Testis (tissue), 2 donors: ENCODE measurements at regions not wholly inside any gene's neighbourhood (a gene's known extent, or its start where the extent isn't known, plus 50 kb on each side); places are given as distances from the start of the nearest gene placed in this dataset.

Experiments
- DNase-seq: peaks from one replicate; pipeline ENCODE4 v3.0.0-alpha.2; 2019
- H3K27ac ChIP-seq, 2 donors: fragments of 200-600 bp; sonication (generic); one replicate each; pipeline ENCODE4 v1.5.1; 2019
- H3K27me3 ChIP-seq: fragments of 200-600 bp; sonication (generic); one replicate; pipeline ENCODE4 v1.5.1; 2019
- H3K36me3 ChIP-seq: fragments of 200-600 bp; sonication (generic); one replicate; pipeline ENCODE4 v1.5.1; 2017; ENCODE audit warnings: low read depth; ENCODE audit errors: missing control alignments
- H3K4me1 ChIP-seq: fragments of 200-600 bp; sonication (generic); one replicate; pipeline ENCODE4 v1.5.1; 2019
- H3K4me3 ChIP-seq, 2 donors: fragments of 200-600 bp; sonication (generic); one replicate each; pipeline ENCODE4 v1.5.1; 2017 to 2019
- H3K9me3 ChIP-seq: fragments of 200-600 bp; sonication (generic); one replicate; pipeline ENCODE4 v1.5.1; 2017
- CTCF ChIP-seq, 3 experiments: fragments of 450-650 bp in 2 of 3; fragments of 200-600 bp in 1 of 3; sonication (generic) in 1 of 3; IDR thresholded peaks; one replicate each; pipeline ENCODE4 v1.5.1; 2016 to 2019; ENCODE audit warnings: antibody characterized with exemption in 3 of 3, mild to moderate bottlenecking in 2 of 3, moderate library complexity in 1 of 3
- POLR2A ChIP-seq: fragments of 450-650 bp; IDR thresholded peaks from one replicate; pipeline ENCODE4 v1.6.1; 2017; ENCODE audit warnings: antibody characterized with exemption, mild to moderate bottlenecking, moderate library complexity
- WGBS, 2 donors: methylation state at CpG; one replicate each; pipeline ENCODE4 v1.1.5; 2018; 5-methylcytosine and 5-hydroxymethylcytosine counted together
- intact Hi-C: fragments of 100-400 bp; cut with DNase I; formaldehyde crosslinking; loops from one replicate; pipeline ENCODE4 v1.15.1; 2023; ENCODE audit warnings: low total_unique reads

- Histone ChIP-seq H3K4me1 (no peaks in the 10 kb centered on the region), H3K9me3 (no peaks in the 10 kb centered on the region), H3K27me3 (no peaks in the 10 kb centered on the region), H3K27ac (no peak overlapping the region), H3K36me3 (no peaks in the 10 kb centered on the region), H3K4me3 (no peak overlapping the region)
- DNase-seq: no peak
- intact Hi-C loops: no loop called here
- TF ChIP-seq CTCF (IDR thresholded peaks at IDR 0.05) (no peak), POLR2A (no peak)
- 89 to 93% methylated on average over 2 of the region's 2 CpGs for WGBS, 2 donors
These were observed 163.1 kb downstream of the RPIA start for GRCh38 chr2:88854528-88854927.

GRCh38 chr2:88855620-88856408 is 164.3 kb downstream of the RPIA start:
- intact Hi-C loops: no loop called here
- Histone ChIP-seq H3K4me1 (no peaks in the 10 kb centered on the region), H3K27me3 (no peaks in the 10 kb centered on the region), H3K36me3 (no peaks in the 10 kb centered on the region), H3K27ac (no peak overlapping the region), H3K4me3 (no peak overlapping the region), H3K9me3 (no peaks in the 10 kb centered on the region)
- no peak for DNase-seq
- 71 to 76% methylated on average over 3 of the region's 3 CpGs for WGBS, 2 donors
- TF ChIP-seq CTCF (IDR thresholded peaks at IDR 0.05) (no peak), POLR2A (no peak)

- WGBS, 2 donors: 80 to 89% methylated on average over 3 of the region's 3 CpGs
- Histone ChIP-seq H3K27ac (no peak overlapping the region), H3K4me1 (no peaks in the 10 kb centered on the region), H3K4me3 (no peak overlapping the region), H3K36me3 (no peaks in the 10 kb centered on the region), H3K9me3 (no peaks in the 10 kb centered on the region), H3K27me3 (no peaks in the 10 kb centered on the region)
- TF ChIP-seq POLR2A (no peak), CTCF (IDR thresholded peaks at IDR 0.05) (no peak)
- DNase-seq: no peak
- intact Hi-C loops: no loop called here
These were observed 165.1 kb downstream of the RPIA start for GRCh38 chr2:88856409-88857135.

GRCh38 chr2:88857274-88857741 is 165.8 kb downstream of the RPIA start:
- no peak for TF ChIP-seq POLR2A
- no peak for TF ChIP-seq CTCF (IDR thresholded peaks at IDR 0.05)
- intact Hi-C loops: no loop called here
- WGBS, 2 donors: 96 to 100% methylated on average over 7 to 9 of the region's 9 CpGs

More at GRCh38 chr2:88857274-88857741, 165.8 kb downstream of the RPIA start:
- H3K4me3 ChIP-seq: no peak overlapping the region
- no peaks in the 10 kb centered on the region for H3K4me1 ChIP-seq
- no peak overlapping the region for H3K27ac ChIP-seq
- no peaks in the 10 kb centered on the region for H3K9me3 ChIP-seq
- H3K36me3 ChIP-seq: no peaks in the 10 kb centered on the region
- no peak for DNase-seq
- no peaks in the 10 kb centered on the region for H3K27me3 ChIP-seq
